Sigmoid colon (tissue), 6 donors: ENCODE measurements at regions not wholly inside any gene's neighbourhood (a gene's known extent, or its start where the extent isn't known, plus 50 kb on each side); places are given as distances from the start of the nearest gene placed in this dataset.

Experiments used
- DNase-seq: peaks from one replicate; pipeline ENCODE4 v3.0.0-alpha.2; 2019
- H3K27ac ChIP-seq, 4 donors: fragments of 200-600 bp; sonication (generic); one replicate each; pipeline ENCODE4 v1.5.1; 2016 to 2019; ENCODE audit warnings: mild to moderate bottlenecking in 1 of 4
- H3K27me3 ChIP-seq, 3 donors: fragments of 200-600 bp; sonication (generic); one replicate each; pipeline ENCODE4 v1.5.1; 2019; ENCODE audit warnings: mild to moderate bottlenecking in 1 of 3
- H3K36me3 ChIP-seq, 4 donors: fragments of 200-600 bp; sonication (generic); one replicate each; pipeline ENCODE4 v1.5.1; 2016 to 2019
- H3K4me1 ChIP-seq, 4 donors: fragments of 200-600 bp; sonication (generic); one replicate each; pipeline ENCODE4 v1.5.1; 2017 to 2019
- H3K4me3 ChIP-seq, 4 donors: fragments of 200-600 bp; sonication (generic); one replicate each; pipeline ENCODE4 v1.5.1; 2017 to 2019; ENCODE audit warnings: mild to moderate bottlenecking in 2 of 4, moderate library complexity in 1 of 4
- H3K9me3 ChIP-seq, 4 donors: fragments of 200-600 bp in 3 of 4; sonication (generic) in 3 of 4; one replicate each; pipeline versions ENCODE4 v1.5.1 to v1.6.1; 2013 to 2019
- CTCF ChIP-seq, 4 experiments: fragments of 450-650 bp in 3 of 4; fragments of 200-600 bp in 1 of 4; IDR thresholded peaks; one replicate each; pipeline ENCODE4 v1.5.1; 2016 to 2019; ENCODE audit warnings: antibody characterized with exemption in 4 of 4, mild to moderate bottlenecking in 3 of 4, moderate library complexity in 2 of 4
- EP300 ChIP-seq, 4 donors: sonication (generic); formaldehyde crosslinking; IDR thresholded peaks; one replicate each; pipeline ENCODE4 v1.6.1; 2017; ENCODE audit warnings: antibody characterized with exemption in 4 of 4
- POLR2A ChIP-seq, 2 donors: fragments of 450-650 bp; IDR thresholded peaks; one replicate each; pipeline ENCODE4 v1.6.1; 2016; ENCODE audit warnings: antibody characterized with exemption in 2 of 2, mild to moderate bottlenecking in 2 of 2, moderate library complexity in 2 of 2
- POLR2AphosphoS5 ChIP-seq, 4 donors: sonication (generic); formaldehyde crosslinking; IDR thresholded peaks; one replicate each; pipeline ENCODE4 v1.6.1; 2017; ENCODE audit warnings: antibody characterized with exemption in 4 of 4
- WGBS, 2 donors: extraction: QIAGEN DNeasy Blood & Tissue Kit; methylation state at CpG; one replicate each; pipeline ENCODE4 v1.1.7; 2013; 5-methylcytosine and 5-hydroxymethylcytosine counted together
- intact Hi-C: fragments of 100-400 bp; cut with DNase I; formaldehyde crosslinking; loops from one replicate; pipeline ENCODE4 v1.15.1; 2023
- donor health status: healthy with polysubstance abuse.
- donor health status: healthy.

DNA sequence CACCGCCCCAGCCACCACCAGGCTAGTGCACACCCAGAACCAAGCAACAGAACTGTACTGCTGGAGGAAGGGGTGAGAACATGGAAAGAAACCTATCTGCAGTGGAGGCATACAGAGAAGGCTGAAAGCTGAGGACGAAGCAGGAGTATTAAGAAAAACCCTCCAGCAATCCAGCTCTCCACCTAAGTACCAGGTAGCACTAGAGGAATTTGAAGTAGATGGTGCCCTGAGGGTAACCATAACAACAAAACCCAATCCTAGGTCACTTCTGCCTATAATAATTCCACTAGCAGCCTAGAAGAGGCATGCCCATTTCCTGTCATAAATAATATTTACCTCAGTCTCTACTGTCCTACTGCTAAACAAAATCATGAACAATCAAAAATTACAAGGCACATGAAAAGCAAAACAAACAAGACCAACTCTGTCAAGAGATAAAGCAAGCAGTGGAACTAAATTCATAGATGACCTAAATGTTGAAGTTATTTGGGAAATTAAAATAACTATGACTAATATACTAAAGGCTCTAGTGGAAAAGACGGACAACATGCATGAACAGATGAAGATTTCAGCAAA lies 51.1 kb downstream of the HYCC1 start:
- intact Hi-C loops: no loop called here
- Histone ChIP-seq H3K9me3 (no peaks in the 10 kb centered on the region), H3K4me1 (no peaks in the 10 kb centered on the region), H3K27me3 (no peaks in the 10 kb centered on the region), H3K4me3 (no peak overlapping the region), H3K27ac (no peak overlapping the region), H3K36me3 (peaks cover 0 to 34% (median 0%) of the 10 kb centered on the region in 4 donors)
- WGBS, 2 donors: 79 to 94% methylated on average over 3 of the region's 3 CpGs
- TF ChIP-seq POLR2AphosphoS5 (IDR thresholded peaks at IDR 0.05) (no peak), CTCF (IDR thresholded peaks at IDR 0.05) (no peak), EP300 (IDR thresholded peaks at IDR 0.05) (no peak), POLR2A (IDR thresholded peaks at IDR 0.05) (no peak)
- no peak for DNase-seq

DNA sequence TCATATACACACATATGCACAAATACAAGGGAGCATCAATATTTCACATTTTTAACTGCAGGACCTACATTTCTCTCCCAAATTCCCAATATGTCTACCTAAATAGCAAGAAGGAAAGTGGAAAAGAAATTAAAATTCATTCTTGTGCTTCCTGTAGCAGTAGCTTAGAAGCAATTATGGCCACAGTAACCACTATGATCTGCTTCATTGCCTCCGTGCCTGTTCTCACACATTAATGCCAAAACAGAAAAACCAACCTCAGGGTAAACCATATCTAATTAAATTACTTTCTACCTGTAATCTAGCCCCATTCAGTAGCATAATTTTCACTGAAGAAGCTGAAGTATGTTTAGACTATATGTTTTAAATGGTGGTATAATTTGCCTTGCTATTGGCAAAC lies 55.2 kb downstream of the HYCC1 start:
- Histone ChIP-seq H3K4me1 (no peaks in the 10 kb centered on the region), H3K4me3 (no peak overlapping the region), H3K9me3 (no peaks in the 10 kb centered on the region), H3K27me3 (no peaks in the 10 kb centered on the region), H3K27ac (no peak overlapping the region), H3K36me3 (peaks cover 0 to 22% (median 0%) of the 10 kb centered on the region in 4 donors)
- intact Hi-C loops: no loop called here
- WGBS, 2 donors: 91 to 92% methylated on average over 1 of the region's 1 CpG
- TF ChIP-seq POLR2A (IDR thresholded peaks at IDR 0.05): no peak
- no peak for TF ChIP-seq EP300 (IDR thresholded peaks at IDR 0.05)
- no peak for TF ChIP-seq POLR2AphosphoS5 (IDR thresholded peaks at IDR 0.05)
- TF ChIP-seq CTCF (IDR thresholded peaks at IDR 0.05): no peak
- no peak for DNase-seq

GRCh38 chr7:22954251-22954650 lies 59.7 kb downstream of the HYCC1 start:
- TF ChIP-seq POLR2A (IDR thresholded peaks at IDR 0.05) (no peak), EP300 (IDR thresholded peaks at IDR 0.05) (no peak), POLR2AphosphoS5 (IDR thresholded peaks at IDR 0.05) (no peak), CTCF (IDR thresholded peaks at IDR 0.05) (no peak)
- intact Hi-C loops: no loop called here
- Histone ChIP-seq H3K4me3 (no peak overlapping the region), H3K27ac (no peak overlapping the region), H3K4me1 (no peaks in the 10 kb centered on the region), H3K27me3 (no peaks in the 10 kb centered on the region), H3K9me3 (no peaks in the 10 kb centered on the region), H3K36me3 (no peaks in the 10 kb centered on the region)
- 95 to 99% methylated on average over 1 of the region's 1 CpG for WGBS, 2 donors
- DNase-seq: no peak

GRCh38 chr7:22952306-22953015 lies 61.5 kb downstream of the HYCC1 start:
- 73 to 81% methylated on average over 4 of the region's 4 CpGs for WGBS, 2 donors
- DNase-seq: no peak
- no peaks in the 10 kb centered on the region for H3K9me3 ChIP-seq
- intact Hi-C loops: no loop called here
- no peaks in the 10 kb centered on the region for H3K36me3 ChIP-seq
- no peaks in the 10 kb centered on the region for H3K4me1 ChIP-seq
- no peaks in the 10 kb centered on the region for H3K27me3 ChIP-seq
- TF ChIP-seq POLR2A (IDR thresholded peaks at IDR 0.05): no peak
- TF ChIP-seq CTCF (IDR thresholded peaks at IDR 0.05): no peak
- TF ChIP-seq EP300 (IDR thresholded peaks at IDR 0.05): no peak
- TF ChIP-seq POLR2AphosphoS5 (IDR thresholded peaks at IDR 0.05): no peak
- H3K4me3 ChIP-seq: no peak overlapping the region
- no peak overlapping the region for H3K27ac ChIP-seq
